ENCODE measurements at regions not wholly inside any gene's neighbourhood (a gene's known extent, or its start where the extent isn't known, plus 50 kb on each side); places are given as distances from the start of the nearest gene placed in this dataset.

DNA sequence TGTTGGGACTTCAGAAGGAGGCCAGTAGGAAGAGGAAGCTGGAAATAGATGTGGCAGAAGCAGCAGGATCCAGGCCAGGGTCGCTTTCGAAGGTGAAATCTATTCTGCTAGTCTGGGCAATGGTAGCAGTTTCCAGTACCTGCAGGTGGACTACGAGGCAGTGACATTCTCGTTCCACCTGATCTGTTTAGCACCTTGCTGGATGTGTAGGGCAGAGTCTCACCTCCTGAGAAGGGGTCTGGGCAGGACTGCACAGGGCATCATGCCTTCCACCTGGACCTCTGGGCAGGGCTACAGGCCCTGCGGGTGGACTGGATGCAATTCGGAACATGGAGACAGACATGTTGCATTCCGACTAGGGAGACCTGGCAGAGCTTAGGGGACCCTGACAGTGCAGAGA is 254.8 kb upstream of the ZNF32 start:
- TF ChIP-seq, protein P1, sequence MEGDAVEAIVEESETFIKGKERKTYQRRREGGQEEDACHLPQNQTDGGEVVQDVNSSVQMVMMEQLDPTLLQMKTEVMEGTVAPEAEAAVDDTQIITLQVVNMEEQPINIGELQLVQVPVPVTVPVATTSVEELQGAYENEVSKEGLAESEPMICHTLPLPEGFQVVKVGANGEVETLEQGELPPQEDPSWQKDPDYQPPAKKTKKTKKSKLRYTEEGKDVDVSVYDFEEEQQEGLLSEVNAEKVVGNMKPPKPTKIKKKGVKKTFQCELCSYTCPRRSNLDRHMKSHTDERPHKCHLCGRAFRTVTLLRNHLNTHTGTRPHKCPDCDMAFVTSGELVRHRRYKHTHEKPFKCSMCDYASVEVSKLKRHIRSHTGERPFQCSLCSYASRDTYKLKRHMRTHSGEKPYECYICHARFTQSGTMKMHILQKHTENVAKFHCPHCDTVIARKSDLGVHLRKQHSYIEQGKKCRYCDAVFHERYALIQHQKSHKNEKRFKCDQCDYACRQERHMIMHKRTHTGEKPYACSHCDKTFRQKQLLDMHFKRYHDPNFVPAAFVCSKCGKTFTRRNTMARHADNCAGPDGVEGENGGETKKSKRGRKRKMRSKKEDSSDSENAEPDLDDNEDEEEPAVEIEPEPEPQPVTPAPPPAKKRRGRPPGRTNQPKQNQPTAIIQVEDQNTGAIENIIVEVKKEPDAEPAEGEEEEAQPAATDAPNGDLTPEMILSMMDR (conservative IDR thresholded peaks at IDR 0.05 in 1 of 2, IDR thresholded peaks at IDR 0.05 in 1 of 2; ENCODE audit: extremely low read depth in 1 of 2, insufficient read depth in 1 of 2, low read depth in 1 of 2, low read length in 2 of 2): no peak
- TF ChIP-seq EZH2 (IDR thresholded peaks at IDR 0.05; ENCODE audit: borderline replicate concordance, low read length): no peak
